PC-9 (cell line): ENCODE measurements at regions not wholly inside any gene's neighbourhood (a gene's known extent, or its start where the extent isn't known, plus 50 kb on each side); places are given as distances from the start of the nearest gene placed in this dataset.

Experiments
- CTCF ChIP-seq: fragments of 200-600 bp; sonication (generic); conservative IDR thresholded peaks from 2 replicates; pipeline ENCODE4 v1.6.1; 2017; ENCODE audit warnings: mixed run types, antibody characterized with exemption, mild to moderate bottlenecking, moderate library complexity
- EZH2 ChIP-seq: fragments of 200-600 bp; sonication (generic); IDR thresholded peaks from 2 replicates; pipeline ENCODE4 v1.8.0; 2017; ENCODE audit warnings: antibody characterized with exemption, low read depth

DNA sequence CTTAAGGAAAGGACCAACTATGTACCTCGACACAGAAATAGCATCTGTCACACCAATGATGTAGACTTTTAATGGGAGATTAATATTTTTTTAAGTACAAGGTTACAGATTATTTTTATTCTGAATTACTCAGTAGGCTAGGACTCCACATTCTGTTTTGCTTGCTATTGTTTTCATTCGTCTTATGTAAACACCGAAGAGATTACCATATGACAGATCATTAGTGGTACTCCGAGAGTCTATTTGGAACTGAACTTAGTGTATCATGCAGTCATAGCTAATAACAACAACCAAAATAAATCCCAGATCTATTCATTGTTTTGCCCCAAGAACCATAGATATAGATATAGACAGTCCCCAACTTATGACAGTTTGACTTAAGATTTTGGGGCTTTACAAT, 139.7 kb upstream of the SPRY1 start:
- TF ChIP-seq CTCF: no peak
- no peak for TF ChIP-seq EZH2
